HEK293T (cell line): ENCODE measurements at regions not wholly inside any gene's neighbourhood (a gene's known extent, or its start where the extent isn't known, plus 50 kb on each side); places are given as distances from the start of the nearest gene placed in this dataset.

Source experiments
- BHLHE40 ChIP-seq: fragments of 450-650 bp; IDR thresholded peaks from 2 replicates; pipeline ENCODE4 v1.6.1; 2016; ENCODE audit warnings: mild to moderate bottlenecking, moderate library complexity, borderline replicate concordance
- FOXA1 ChIP-seq: fragments of 450-650 bp; IDR thresholded peaks from 2 replicates; pipeline ENCODE4 v1.6.1; 2016; ENCODE audit warnings: mild to moderate bottlenecking
- FOXK2 ChIP-seq: fragments of 450-650 bp; IDR thresholded peaks from 2 replicates; pipeline ENCODE4 v1.6.1; 2016; ENCODE audit warnings: mild to moderate bottlenecking
- L3MBTL2 ChIP-seq: fragments of 450-650 bp; conservative IDR thresholded peaks from 2 replicates; pipeline ENCODE4 v1.6.1; 2016; ENCODE audit warnings: mild to moderate bottlenecking
- LEF1 ChIP-seq: fragments of 450-650 bp; IDR thresholded peaks from 2 replicates; pipeline ENCODE4 v1.6.1; 2017; ENCODE audit warnings: mild to moderate bottlenecking, borderline replicate concordance

GRCh38 chr2:120591572-120591971 is 144.1 kb upstream of the GLI2 start:
- TF ChIP-seq FOXA1 (no peak), BHLHE40 (no peak), FOXK2 (no peak), LEF1 (no peak), L3MBTL2 (no peak)
